GM12878 (cell line): ENCODE measurements at regions not wholly inside any gene's neighbourhood (a gene's known extent, or its start where the extent isn't known, plus 50 kb on each side); places are given as distances from the start of the nearest gene placed in this dataset.

ENCODE experiments used
- BACH1 ChIP-seq: fragments of 450-650 bp; IDR thresholded peaks from 2 replicates; pipeline ENCODE4 v1.6.1; 2017; ENCODE audit warnings: mild to moderate bottlenecking, borderline replicate concordance
- BCL11A ChIP-seq: IDR thresholded peaks from 2 replicates; pipeline ENCODE4 v1.6.1; 2011; ENCODE audit warnings: low read depth, low read length
- CBX5 ChIP-seq: sonication (generic); IDR thresholded peaks from 2 replicates; pipeline ENCODE4 v1.6.1; 2016; ENCODE audit warnings: low read depth, moderate library complexity, mild to moderate bottlenecking, inconsistent platforms
- CEBPB ChIP-seq, 2 experiments: fragments of 150-350 bp in 1 of 2; IDR thresholded peaks; 2 replicates each; pipeline ENCODE4 v1.6.1; 2012 to 2014; ENCODE audit warnings: low read depth in 2 of 2, low read length in 2 of 2, borderline replicate concordance in 1 of 2, inconsistent platforms in 1 of 2
- CHD2 ChIP-seq: IDR thresholded peaks from 2 replicates; pipeline ENCODE4 v1.6.1; 2011; ENCODE audit warnings: low read depth, low read length, improper control_type of control experiment, borderline replicate concordance
- EED ChIP-seq: sonication (generic); IDR thresholded peaks from 2 replicates; pipeline ENCODE4 v1.6.1; 2016; ENCODE audit warnings: antibody characterized with exemption, low read depth
- EP300 ChIP-seq, 2 experiments: fragments of 150-350 bp in 1 of 2; IDR thresholded peaks; 2 replicates each; pipeline ENCODE4 v1.6.1; 2011 to 2012; ENCODE audit warnings: low read depth in 2 of 2, low read length in 2 of 2, borderline replicate concordance in 1 of 2, improper control_type of control experiment in 1 of 2, inconsistent platforms in 1 of 2; ENCODE audit not compliant: control insufficient read depth in 1 of 2
- FOS ChIP-seq: IDR thresholded peaks from 3 replicates; pipeline ENCODE4 v1.6.1; 2011; ENCODE audit warnings: borderline replicate concordance; ENCODE audit not compliant: insufficient read length; ENCODE audit errors: extremely low read depth
- GABPA ChIP-seq: IDR thresholded peaks from 2 replicates; pipeline ENCODE4 v1.6.1; 2014; ENCODE audit warnings: antibody characterized with exemption, low read depth, mild to moderate bottlenecking, inconsistent platforms
- GATAD2B ChIP-seq: fragments of 450-650 bp; conservative IDR thresholded peaks from 2 replicates; pipeline ENCODE4 v1.6.1; 2017; ENCODE audit warnings: low read depth, mild to moderate bottlenecking, moderate library complexity
- IKZF2 ChIP-seq, 2 experiments: fragments of 450-650 bp; IDR thresholded peaks; 2 replicates each; pipeline ENCODE4 v1.6.1; 2017; ENCODE audit warnings: mild to moderate bottlenecking in 2 of 2, moderate library complexity in 2 of 2
- LARP7 ChIP-seq: fragments of 450-650 bp; IDR thresholded peaks from 2 replicates; pipeline ENCODE4 v1.6.1; 2017; ENCODE audit warnings: mild to moderate bottlenecking
- MEF2A ChIP-seq: IDR thresholded peaks from 2 replicates; pipeline ENCODE4 v1.6.1; 2011; ENCODE audit warnings: low read depth, mild to moderate bottlenecking, low read length, moderate library complexity; ENCODE audit not compliant: insufficient read depth
- MTA2 ChIP-seq: fragments of 450-650 bp; IDR thresholded peaks from 2 replicates; pipeline ENCODE4 v1.6.1; 2016; ENCODE audit warnings: low read depth, mild to moderate bottlenecking, moderate library complexity
- MTA3 ChIP-seq: IDR thresholded peaks from 2 replicates; pipeline ENCODE4 v1.6.1; 2012; ENCODE audit warnings: low read length, inconsistent platforms, borderline replicate concordance
- MYB ChIP-seq: fragments of 150-350 bp; IDR thresholded peaks from 2 replicates; pipeline ENCODE4 v1.6.1; 2014; ENCODE audit warnings: mild to moderate bottlenecking, low read depth, low read length, borderline replicate concordance
- NFIC ChIP-seq: IDR thresholded peaks from 2 replicates; pipeline ENCODE4 v1.6.1; 2012; ENCODE audit warnings: low read depth, mild to moderate bottlenecking, inconsistent platforms, low read length, moderate library complexity
- POU2F2 ChIP-seq: IDR thresholded peaks from 3 replicates; pipeline ENCODE4 v1.6.1; 2011; ENCODE audit warnings: low read depth, mild to moderate bottlenecking, low read length, borderline replicate concordance
- SPI1 ChIP-seq: IDR thresholded peaks from 2 replicates; pipeline ENCODE4 v1.6.1; 2011; ENCODE audit warnings: low read depth, mild to moderate bottlenecking, low read length, moderate library complexity, borderline replicate concordance; ENCODE audit not compliant: insufficient read depth
- TBL1XR1 ChIP-seq: IDR thresholded peaks from 2 replicates; pipeline ENCODE4 v1.6.1; 2012; ENCODE audit warnings: low read depth, low read length, improper control_type of control experiment
- TCF7 ChIP-seq: IDR thresholded peaks from 2 replicates; pipeline ENCODE4 v1.6.1; 2014; ENCODE audit warnings: antibody characterized with exemption, borderline replicate concordance
- WRNIP1 ChIP-seq: IDR thresholded peaks from 2 replicates; pipeline ENCODE4 v1.6.1; 2011; ENCODE audit warnings: low read depth, low read length, improper control_type of control experiment, borderline replicate concordance
- TF ChIP-seq, protein P1 (sequence below): fragments of 450-650 bp; IDR thresholded peaks from 2 replicates; pipeline ENCODE4 v1.6.1; 2017; ENCODE audit warnings: mild to moderate bottlenecking
- TF ChIP-seq, protein P2 (sequence below): fragments of 450-650 bp; IDR thresholded peaks from 2 replicates; pipeline ENCODE4 v1.6.1; 2017; ENCODE audit warnings: mild to moderate bottlenecking, moderate library complexity

DNA sequence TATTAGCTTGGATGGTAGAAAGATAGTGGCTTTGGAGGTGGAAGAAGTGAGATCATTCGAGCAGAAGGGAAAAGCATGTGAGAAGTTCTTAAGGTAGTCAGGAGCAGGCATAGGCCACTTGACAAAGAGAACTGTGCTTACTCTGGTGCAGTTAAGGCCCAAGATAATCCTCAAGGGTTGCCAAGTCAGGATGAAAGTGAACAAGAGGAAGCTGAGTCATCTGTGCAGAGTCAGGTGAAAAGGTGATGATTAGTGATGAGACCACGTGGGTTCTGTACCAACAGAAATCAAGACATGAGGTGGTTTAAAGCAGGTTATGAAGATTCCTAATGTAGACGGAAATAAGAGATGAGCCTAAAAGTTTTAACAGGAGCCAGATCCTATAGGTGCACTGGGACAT, 369.8 kb downstream of the DTHD1 start (continued):
- TF ChIP-seq, protein P1, sequence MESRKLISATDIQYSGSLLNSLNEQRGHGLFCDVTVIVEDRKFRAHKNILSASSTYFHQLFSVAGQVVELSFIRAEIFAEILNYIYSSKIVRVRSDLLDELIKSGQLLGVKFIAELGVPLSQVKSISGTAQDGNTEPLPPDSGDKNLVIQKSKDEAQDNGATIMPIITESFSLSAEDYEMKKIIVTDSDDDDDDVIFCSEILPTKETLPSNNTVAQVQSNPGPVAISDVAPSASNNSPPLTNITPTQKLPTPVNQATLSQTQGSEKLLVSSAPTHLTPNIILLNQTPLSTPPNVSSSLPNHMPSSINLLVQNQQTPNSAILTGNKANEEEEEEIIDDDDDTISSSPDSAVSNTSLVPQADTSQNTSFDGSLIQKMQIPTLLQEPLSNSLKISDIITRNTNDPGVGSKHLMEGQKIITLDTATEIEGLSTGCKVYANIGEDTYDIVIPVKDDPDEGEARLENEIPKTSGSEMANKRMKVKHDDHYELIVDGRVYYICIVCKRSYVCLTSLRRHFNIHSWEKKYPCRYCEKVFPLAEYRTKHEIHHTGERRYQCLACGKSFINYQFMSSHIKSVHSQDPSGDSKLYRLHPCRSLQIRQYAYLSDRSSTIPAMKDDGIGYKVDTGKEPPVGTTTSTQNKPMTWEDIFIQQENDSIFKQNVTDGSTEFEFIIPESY: no peak
- TF ChIP-seq WRNIP1 (no peak), EED (peak; percentile 69), CHD2 (no peak), TBL1XR1 (no peak), CEBPB (IDR thresholded peaks at IDR 0.05; ENCODE audit: borderline replicate concordance in 1 of 2, low read depth in 2 of 2, low read length in 2 of 2) (no peak), MYB (no peak), CBX5 (peak; percentile 86), BACH1 (peak; percentile 94; the same call in 1 of the 2 replicates), LARP7 (no peak), FOS (no peak), NFIC (peak; percentile 91), BCL11A (peak; percentile 96), MEF2A (peak; percentile 66; the same call in 1 of the 2 replicates), TCF7 (peak; percentile 41; the same call in 1 of the 2 replicates), GATAD2B (0 out of 2 replicates have a peak, but pooled peaks have one; percentile 59), MTA2 (peak; percentile 93), IKZF2 (IDR thresholded peaks at IDR 0.05) (peak; percentile 79 to 88), EP300 (IDR thresholded peaks at IDR 0.05; ENCODE audit: borderline replicate concordance in 1 of 2, control insufficient read depth in 1 of 2, low read depth in 2 of 2, low read length in 2 of 2) (peak; percentile 76 to 94; a peak in 3 of 4 replicates), POU2F2 (no peak), SPI1 (peak; percentile 77; the same call in 1 of the 2 replicates), GABPA (0 out of 2 replicates have a peak, but pooled peaks have one; percentile 52), MTA3 (peak; percentile 57; the same call in 1 of the 2 replicates)
- TF ChIP-seq, protein P2, sequence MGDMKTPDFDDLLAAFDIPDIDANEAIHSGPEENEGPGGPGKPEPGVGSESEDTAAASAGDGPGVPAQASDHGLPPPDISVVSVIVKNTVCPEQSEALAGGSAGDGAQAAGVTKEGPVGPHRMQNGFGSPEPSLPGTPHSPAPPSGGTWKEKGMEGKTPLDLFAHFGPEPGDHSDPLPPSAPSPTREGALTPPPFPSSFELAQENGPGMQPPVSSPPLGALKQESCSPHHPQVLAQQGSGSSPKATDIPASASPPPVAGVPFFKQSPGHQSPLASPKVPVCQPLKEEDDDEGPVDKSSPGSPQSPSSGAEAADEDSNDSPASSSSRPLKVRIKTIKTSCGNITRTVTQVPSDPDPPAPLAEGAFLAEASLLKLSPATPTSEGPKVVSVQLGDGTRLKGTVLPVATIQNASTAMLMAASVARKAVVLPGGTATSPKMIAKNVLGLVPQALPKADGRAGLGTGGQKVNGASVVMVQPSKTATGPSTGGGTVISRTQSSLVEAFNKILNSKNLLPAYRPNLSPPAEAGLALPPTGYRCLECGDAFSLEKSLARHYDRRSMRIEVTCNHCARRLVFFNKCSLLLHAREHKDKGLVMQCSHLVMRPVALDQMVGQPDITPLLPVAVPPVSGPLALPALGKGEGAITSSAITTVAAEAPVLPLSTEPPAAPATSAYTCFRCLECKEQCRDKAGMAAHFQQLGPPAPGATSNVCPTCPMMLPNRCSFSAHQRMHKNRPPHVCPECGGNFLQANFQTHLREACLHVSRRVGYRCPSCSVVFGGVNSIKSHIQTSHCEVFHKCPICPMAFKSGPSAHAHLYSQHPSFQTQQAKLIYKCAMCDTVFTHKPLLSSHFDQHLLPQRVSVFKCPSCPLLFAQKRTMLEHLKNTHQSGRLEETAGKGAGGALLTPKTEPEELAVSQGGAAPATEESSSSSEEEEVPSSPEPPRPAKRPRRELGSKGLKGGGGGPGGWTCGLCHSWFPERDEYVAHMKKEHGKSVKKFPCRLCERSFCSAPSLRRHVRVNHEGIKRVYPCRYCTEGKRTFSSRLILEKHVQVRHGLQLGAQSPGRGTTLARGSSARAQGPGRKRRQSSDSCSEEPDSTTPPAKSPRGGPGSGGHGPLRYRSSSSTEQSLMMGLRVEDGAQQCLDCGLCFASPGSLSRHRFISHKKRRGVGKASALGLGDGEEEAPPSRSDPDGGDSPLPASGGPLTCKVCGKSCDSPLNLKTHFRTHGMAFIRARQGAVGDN: peak; percentile 89
